K562 (cell line): ENCODE measurements at regions not wholly inside any gene's neighbourhood (a gene's known extent, or its start where the extent isn't known, plus 50 kb on each side); places are given as distances from the start of the nearest gene placed in this dataset.

Experiments
- ATAC-seq: fragments of 200-7000 bp; cut with Tn5 transposase; 3 replicates; pipeline ENCODE4 v1.9.1; 2020; ENCODE audit warnings: moderate library complexity
- BruUV-seq: library from RNA; stranded (reverse); fragments of 400-500 nt; replicated peaks from 2 replicates; lab custom pipeline; 2021; lab: Mats Ljungman, UMichigan
- CTCF ChIA-PET: fragments of 300-600 bp; formaldehyde crosslinking; extraction: SDS; loops from one replicate; lab custom pipeline; 2021; ENCODE audit warnings: low intra/inter-chr PET ratio; lab: Yijun Ruan, JAX
- POLR2A ChIA-PET: fragments of 300-600, 350-650 bp; sonication (Branson Sonifier 250); formaldehyde crosslinking; extraction: SDS; loops from one replicate; lab custom pipeline; 2021; ENCODE audit warnings: antibody characterized with exemption, inconsistent platforms; lab: Yijun Ruan, JAX
- DNase-seq, 4 experiments: peaks; one replicate each; pipeline versions ENCODE4 v3.0.0 to v3.0.0-alpha.2; 2011 to 2018; ENCODE audit warnings: low spot score in 3 of 4, mixed read lengths in 3 of 4; ENCODE audit errors: extremely low read depth in 1 of 4
- FAIRE-seq: peaks from 2 replicates; lab custom pipeline; 2011; peaks lifted over from hg19 to GRCh38; lab: Jason Lieb, UNC
- H2AFZ ChIP-seq: 2 replicates; pipeline ENCODE4 v1.6.0; 2011; ENCODE audit warnings: low read depth, low read length, control low read depth, inconsistent platforms
- H3K27ac ChIP-seq: fragments of 200-600 bp; 3 replicates; pipeline ENCODE4 v1.8.0; 2011; ENCODE audit warnings: low read depth, mild to moderate bottlenecking, control low read depth, inconsistent platforms, low read length, moderate library complexity, mixed read lengths; ENCODE audit errors: extremely low read depth
- H3K27me3 ChIP-seq, 2 experiments: fragments of 300-600 bp in 1 of 2; 2 replicates in 1 of 2; 3 replicates in 1 of 2; pipeline versions ENCODE4 v1.6.0 to v1.8.0; 2011; ENCODE audit warnings: inconsistent platforms in 2 of 2, low read length in 2 of 2, mild to moderate bottlenecking in 1 of 2, mixed read lengths in 1 of 2, moderate library complexity in 1 of 2; ENCODE audit not compliant: control insufficient read depth in 2 of 2, insufficient read depth in 2 of 2
- H3K36me3 ChIP-seq: fragments of 300-600 bp; 3 replicates; pipeline ENCODE4 v1.8.0; 2011; ENCODE audit warnings: mild to moderate bottlenecking, low read length, inconsistent platforms; ENCODE audit not compliant: control insufficient read depth, insufficient read depth
- H3K4me1 ChIP-seq, 2 experiments: fragments of 200-600 bp in 1 of 2; replicated peaks in 1 of 2; 2 replicates in 1 of 2; 3 replicates in 1 of 2; pipeline versions ENCODE4 v1.5.1 to v1.8.0; 2011; ENCODE audit warnings: inconsistent platforms in 2 of 2, low read length in 2 of 2, mild to moderate bottlenecking in 1 of 2, mixed read lengths in 1 of 2, moderate library complexity in 1 of 2; ENCODE audit not compliant: control insufficient read depth in 2 of 2, insufficient read depth in 2 of 2
- H3K4me2 ChIP-seq: 2 replicates; pipeline ENCODE4 v1.6.1; 2011; ENCODE audit warnings: low read length, control low read depth, inconsistent platforms, mixed read lengths; ENCODE audit not compliant: insufficient read depth
- H3K4me3 ChIP-seq: fragments of 200-600 bp; sonication (generic), shearing (Covaris generic); 2 replicates; pipeline ENCODE4 v1.5.1; 2016; ENCODE audit warnings: control low read depth, inconsistent platforms
- H3K79me2 ChIP-seq: fragments of 200-600 bp; 3 replicates; pipeline ENCODE4 v1.8.0; 2011; ENCODE audit warnings: low read length, inconsistent platforms; ENCODE audit not compliant: control insufficient read depth, insufficient read depth
- H3K9ac ChIP-seq, 2 experiments: 2 replicates each; pipeline versions ENCODE4 v1.6.0 to v1.6.1; 2011; ENCODE audit warnings: low read depth in 2 of 2, low read length in 2 of 2, control low read depth in 1 of 2, inconsistent platforms in 1 of 2, mild to moderate bottlenecking in 1 of 2, mixed read lengths in 1 of 2; ENCODE audit not compliant: insufficient read depth in 1 of 2
- H3K9me1 ChIP-seq: one replicate; pipeline ENCODE4 v1.6.0; 2011; ENCODE audit warnings: inconsistent platforms, mild to moderate bottlenecking, low read length, moderate library complexity; ENCODE audit not compliant: control insufficient read depth, insufficient read depth
- H3K9me3 ChIP-seq: replicated peaks from 2 replicates; pipeline ENCODE4 v1.5.1; 2011; ENCODE audit warnings: low read depth, low read length, inconsistent platforms; ENCODE audit not compliant: control insufficient read depth, insufficient read depth
- H4K20me1 ChIP-seq: replicated peaks from 2 replicates; pipeline ENCODE4 v1.6.1; 2011; ENCODE audit warnings: low read length, inconsistent platforms, mixed read lengths; ENCODE audit not compliant: control insufficient read depth, insufficient read depth
- BRD9 ChIP-seq: fragments of 450-650 bp; IDR thresholded peaks from 2 replicates; pipeline ENCODE4 v1.6.1; 2018; ENCODE audit warnings: low read depth; ENCODE audit not compliant: partially characterized antibody
- CEBPZ ChIP-seq: fragments of 150-350 bp; IDR thresholded peaks from 2 replicates; pipeline ENCODE4 v1.6.1; 2014; ENCODE audit warnings: low read depth, mild to moderate bottlenecking, low read length, borderline replicate concordance
- NR2C1 ChIP-seq, 2 experiments: fragments of 450-650 bp; IDR thresholded peaks; 2 replicates each; pipeline ENCODE4 v1.6.1; 2017; ENCODE audit warnings: mild to moderate bottlenecking in 2 of 2, antibody characterized with exemption in 1 of 2, inconsistent platforms in 1 of 2, missing compliant biosample characterization in 1 of 2, missing genetic modification characterization in 1 of 2
- PBX2 ChIP-seq, 2 experiments: IDR thresholded peaks in 1 of 2; conservative IDR thresholded peaks in 1 of 2; 2 replicates each; pipeline ENCODE4 v1.6.1; 2016; ENCODE audit warnings: low read depth in 2 of 2, mild to moderate bottlenecking in 1 of 2, missing compliant biosample characterization in 1 of 2, missing genetic modification characterization in 1 of 2, moderate library complexity in 1 of 2
- PCBP1 ChIP-seq: fragments of 200-400 bp; formaldehyde crosslinking; IDR thresholded peaks from 2 replicates; pipeline ENCODE4 v1.6.1; 2018; ENCODE audit warnings: mild to moderate bottlenecking, low read depth, low read length; ENCODE audit not compliant: poor library complexity, severe bottlenecking
- PHB ChIP-seq: fragments of 250-450 bp; sonication (Bioruptor Pico); IDR thresholded peaks from 2 replicates; pipeline ENCODE4 v1.5.0; 2021
- SP1 ChIP-seq: sonication (generic); formaldehyde crosslinking; IDR thresholded peaks from 2 replicates; pipeline ENCODE4 v1.8.1; 2022; ENCODE audit warnings: mild to moderate bottlenecking, missing genetic modification reagents
- ZFPM2 ChIP-seq: fragments of 250-450 bp; sonication (Bioruptor Pico); IDR thresholded peaks from 2 replicates; pipeline ENCODE4 v1.5.1; 2022; ENCODE audit warnings: mild to moderate bottlenecking
- ZKSCAN3 ChIP-seq: fragments of 250-450 bp; sonication (Bioruptor Pico); IDR thresholded peaks from 2 replicates; pipeline ENCODE4 v1.4.0; 2020
- ZNF511 ChIP-seq: sonication (generic); formaldehyde crosslinking; IDR thresholded peaks from 2 replicates; pipeline ENCODE4 v1.8.0; 2022; ENCODE audit warnings: mild to moderate bottlenecking, missing genetic modification reagents
- WGBS: fragments of 100-300 bp; shearing (Covaris generic); methylation state at CpG from one replicate; pipeline ENCODE4 v1.1.6; 2016; ENCODE audit warnings: low coverage, mixed read lengths; ENCODE audit not compliant: insufficient coverage; ENCODE audit errors: missing lambda C conversion rate; 5-methylcytosine and 5-hydroxymethylcytosine counted together
- in situ Hi-C: fragments of 300-500 bp; cut with MboI; formaldehyde crosslinking; loops from 4 replicates; pipeline ENCODE4 v1.15.0; 2018; ENCODE audit warnings: inconsistent platforms, mixed read lengths
- intact Hi-C: fragments of 100-400 bp; cut with micrococcal nuclease; formaldehyde crosslinking; loops from 2 replicates; pipeline ENCODE4 v1.14.2; 2022

- no peaks in the 10 kb centered on the region for H3K9me1 ChIP-seq
- POLR2A ChIA-PET: no interaction called here
- no peak for ATAC-seq
- no peaks in the 10 kb centered on the region for H4K20me1 ChIP-seq
- intact Hi-C loops (no loop called here), in situ Hi-C loops (no loop called here)
- no peak overlapping the region for H3K9ac ChIP-seq
- no peaks in the 10 kb centered on the region for H3K79me2 ChIP-seq
- H3K27ac ChIP-seq: no peak overlapping the region
- no peaks in the 10 kb centered on the region for H3K4me1 ChIP-seq
- FAIRE-seq: no peak
- TF ChIP-seq SP1 (CRISPR knock-in tag) (no peak), PCBP1 (no peak), ZFPM2 (CRISPR knock-in tag) (no peak), PHB (CRISPR knock-in tag) (no peak), ZNF511 (CRISPR knock-in tag) (no peak), NR2C1 (IDR thresholded peaks at IDR 0.05) (no peak), NR2C1 (tag; IDR thresholded peaks at IDR 0.05) (no peak), ZKSCAN3 (CRISPR knock-in tag) (no peak), CEBPZ (no peak), BRD9 (no peak), PBX2 (CRISPR knock-in tag; IDR thresholded peaks at IDR 0.05; ENCODE audit: low read depth) (no peak), PBX2 (tag; conservative IDR thresholded peaks at IDR 0.05; ENCODE audit: low read depth) (no peak)
- no TSS peak for BruUV-seq
- DNase-seq: no peak
- H3K36me3 ChIP-seq: no peaks in the 10 kb centered on the region
- CTCF ChIA-PET: no interaction called here
- H3K27me3 ChIP-seq: peaks cover 0 to 5% of the 10 kb centered on the region in 2 experiments; a peak in 2 of 5 replicates
- no peak overlapping the region for H3K4me2 ChIP-seq
- WGBS: 0% methylated on average over 6 of the region's 6 CpGs
- no peaks in the 10 kb centered on the region for H3K9me3 ChIP-seq
- H3K4me3 ChIP-seq: no peak overlapping the region
- H2AFZ ChIP-seq: no peak overlapping the region
Observed at GRCh38 chr7:96953676-96954513, 51.5 kb upstream of the DLX6 start.
